ENCODE measurements at regions not wholly inside any gene's neighbourhood (a gene's known extent, or its start where the extent isn't known, plus 50 kb on each side); places are given as distances from the start of the nearest gene placed in this dataset.

- no peaks in the 10 kb centered on the region for H3F3A ChIP-seq (ENCODE audit: low read length, unreplicated experiment)
- intact Hi-C loops (cut with micrococcal nuclease): loop anchor here (1.0 to 5.0 kb wide), 7 partner anchors 36 to 868 kb away; no protein-coding TSS in a partner anchor
- POLR2A ChIA-PET (ENCODE audit: unreplicated experiment): no interaction called here
- H3K79me2 ChIP-seq (ENCODE audit: low read length): no peaks in the 10 kb centered on the region
- no peak overlapping the region for H3K4me2 ChIP-seq (ENCODE audit: low read length)
- H3K4me1 ChIP-seq (ENCODE audit: insufficient read depth, low read length): no peaks in the 10 kb centered on the region
- TF ChIP-seq CTCF (conservative IDR thresholded peaks at IDR 0.05; ENCODE audit: low read depth, low read length): peak; percentile 89
- no peak for TF ChIP-seq EZH2phosphoT487 (IDR thresholded peaks at IDR 0.05; ENCODE audit: borderline replicate concordance, low read length)
- no peak for TF ChIP-seq EZH2 (IDR thresholded peaks at IDR 0.05; ENCODE audit: low read length, unreplicated experiment)
- H3K27ac ChIP-seq (ENCODE audit: low read length): peak overlapping the region; percentile 54; the same call in 1 of the 2 replicates
- peak; percentile 81 for ATAC-seq
- peak; percentile 77 for DNase-seq
- H3K9me2 ChIP-seq (replicated peaks; ENCODE audit: low read length): no peaks in the 10 kb centered on the region
- peak overlapping the region; percentile 36 for H3K9ac ChIP-seq (ENCODE audit: low read length)
- no peaks in the 10 kb centered on the region for H4K20me1 ChIP-seq (ENCODE audit: low read length)
- CTCF ChIA-PET: no interaction called here
- no peaks in the 10 kb centered on the region for H3K27me3 ChIP-seq (ENCODE audit: low read length)
- H3K4me3 ChIP-seq (ENCODE audit: low read length): no peak overlapping the region
- H3K9me3 ChIP-seq (ENCODE audit: low read length): no peaks in the 10 kb centered on the region
- 0 out of 2 replicates have a peak, but pooled peaks cover 5% of the 10 kb centered on the region for H3K36me3 ChIP-seq (ENCODE audit: low read depth, low read length)
- H2AFZ ChIP-seq (ENCODE audit: low read length): no peak overlapping the region
- BruUV-seq (replicated peaks): no TSS peak
These were observed 425.7 kb downstream of the KLF12 start for GRCh38 chr13:73708393-73708985.

- Histone ChIP-seq H3K79me2 (ENCODE audit: low read length) (no peaks in the 10 kb centered on the region), H3K36me3 (ENCODE audit: low read depth, low read length) (no peaks in the 10 kb centered on the region), H3K27ac (ENCODE audit: low read length) (no peak overlapping the region), H3K4me3 (ENCODE audit: low read length) (no peak overlapping the region), H3F3A (ENCODE audit: low read length, unreplicated experiment) (no peaks in the 10 kb centered on the region), H3K27me3 (ENCODE audit: low read length) (no peaks in the 10 kb centered on the region), H2AFZ (ENCODE audit: low read length) (no peak overlapping the region), H3K9ac (ENCODE audit: low read length) (no peak overlapping the region), H3K4me2 (ENCODE audit: low read length) (no peak overlapping the region), H4K20me1 (ENCODE audit: low read length) (no peaks in the 10 kb centered on the region), H3K9me3 (ENCODE audit: low read length) (no peaks in the 10 kb centered on the region), H3K9me2 (replicated peaks; ENCODE audit: low read length) (no peaks in the 10 kb centered on the region), H3K4me1 (ENCODE audit: insufficient read depth, low read length) (0 out of 2 replicates have a peak, but pooled peaks cover 3% of the 10 kb centered on the region)
- BruUV-seq (replicated peaks): no TSS peak
- POLR2A ChIA-PET (ENCODE audit: unreplicated experiment): no interaction called here
- CTCF ChIA-PET: no interaction called here
- ATAC-seq (no peak), DNase-seq (no peak)
- no peak for TF ChIP-seq EZH2phosphoT487 (IDR thresholded peaks at IDR 0.05; ENCODE audit: borderline replicate concordance, low read length)
- TF ChIP-seq CTCF (conservative IDR thresholded peaks at IDR 0.05; ENCODE audit: low read depth, low read length): no peak
- TF ChIP-seq EZH2 (IDR thresholded peaks at IDR 0.05; ENCODE audit: low read length, unreplicated experiment): no peak
- intact Hi-C loops (cut with micrococcal nuclease): no loop called here
These were observed 429.6 kb downstream of the KLF12 start for GRCh38 chr13:73704587-73704986.

GRCh38 chr13:73703606-73704005, 430.6 kb downstream of the KLF12 start:
- Histone ChIP-seq H4K20me1 (ENCODE audit: low read length) (no peaks in the 10 kb centered on the region), H3K4me1 (ENCODE audit: insufficient read depth, low read length) (0 out of 2 replicates have a peak, but pooled peaks cover 3% of the 10 kb centered on the region), H3K9me2 (replicated peaks; ENCODE audit: low read length) (no peaks in the 10 kb centered on the region), H3K79me2 (ENCODE audit: low read length) (no peaks in the 10 kb centered on the region), H3K27me3 (ENCODE audit: low read length) (no peaks in the 10 kb centered on the region), H3K36me3 (ENCODE audit: low read depth, low read length) (no peaks in the 10 kb centered on the region), H3K9me3 (ENCODE audit: low read length) (no peaks in the 10 kb centered on the region), H3K4me3 (ENCODE audit: low read length) (no peak overlapping the region), H2AFZ (ENCODE audit: low read length) (no peak overlapping the region), H3F3A (ENCODE audit: low read length, unreplicated experiment) (no peaks in the 10 kb centered on the region), H3K4me2 (ENCODE audit: low read length) (no peak overlapping the region), H3K27ac (ENCODE audit: low read length) (peak overlapping the region; percentile 66; the same call in 1 of the 2 replicates), H3K9ac (ENCODE audit: low read length) (peak overlapping the region; percentile 6; the same call in 1 of the 2 replicates)
- no peak for DNase-seq
- BruUV-seq (replicated peaks): no TSS peak
- no peak for TF ChIP-seq EZH2phosphoT487 (IDR thresholded peaks at IDR 0.05; ENCODE audit: borderline replicate concordance, low read length)
- no peak for TF ChIP-seq EZH2 (IDR thresholded peaks at IDR 0.05; ENCODE audit: low read length, unreplicated experiment)
- no peak for TF ChIP-seq CTCF (conservative IDR thresholded peaks at IDR 0.05; ENCODE audit: low read depth, low read length)
- CTCF ChIA-PET: no interaction called here
- ATAC-seq: no peak
- POLR2A ChIA-PET (ENCODE audit: unreplicated experiment): no interaction called here
- intact Hi-C loops (cut with micrococcal nuclease): no loop called here

Measured in PC-3 (cell line).